ENCODE measurements at regions not wholly inside any gene's neighbourhood (a gene's known extent, or its start where the extent isn't known, plus 50 kb on each side); places are given as distances from the start of the nearest gene placed in this dataset.

DNA sequence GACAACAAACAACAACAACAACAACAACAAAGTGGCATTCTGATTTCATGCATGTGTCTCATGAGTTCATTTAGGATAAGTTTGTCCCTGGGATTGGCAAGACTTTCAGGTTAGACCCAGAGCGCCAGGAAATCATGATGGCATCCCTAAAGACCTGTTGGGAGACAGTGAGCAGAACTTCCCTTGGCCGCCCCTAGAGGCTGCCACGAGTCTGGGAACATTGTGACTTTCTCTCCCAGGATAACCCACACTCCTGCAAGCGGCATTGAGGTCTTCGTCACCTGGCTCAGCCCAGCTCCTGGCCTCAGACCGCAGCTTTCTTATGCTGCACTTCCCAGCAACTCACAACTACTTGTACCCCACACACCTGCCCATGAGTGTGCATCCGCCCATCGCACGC lies 80.5 kb upstream of the RNF32 start:
- Histone ChIP-seq H3K4me3 (replicated peaks in 1 of 3; ENCODE audit: insufficient read depth in 1 of 3, low read depth in 2 of 3, low read length in 3 of 3) (no peak overlapping the region), H2AFZ (ENCODE audit: low read length) (no peak overlapping the region), H3K9ac (ENCODE audit: insufficient read depth, low read depth, low read length) (no peak overlapping the region), H3K27ac (ENCODE audit: extremely low read length, insufficient read depth, low read length) (no peak overlapping the region), H4K20me1 (ENCODE audit: insufficient read depth, low read length) (no peaks in the 10 kb centered on the region), H3K4me2 (ENCODE audit: low read depth, low read length) (no peak overlapping the region), H3K9me3 (ENCODE audit: low read length) (peaks cover 21% of the 10 kb centered on the region), H3K36me3 (replicated peaks in 1 of 2; ENCODE audit: control insufficient read depth in 1 of 2, insufficient read depth in 2 of 2, low read length in 2 of 2) (no peaks in the 10 kb centered on the region), H3K4me1 (ENCODE audit: insufficient read depth, low read length) (peaks cover 5% of the 10 kb centered on the region), H3K27me3 (ENCODE audit: control insufficient read depth in 1 of 2, insufficient read depth in 2 of 2, low read length in 2 of 2) (no peaks in the 10 kb centered on the region), H3K79me2 (ENCODE audit: insufficient read depth, low read length) (no peaks in the 10 kb centered on the region)
- ChIA-PET CTCF (ENCODE audit: low intra/inter-chr PET ratio, low total read pairs) (no interaction called here), POLR2A (no interaction called here)
- BruUV-seq (replicated peaks): no TSS peak
- in situ Hi-C loops (cut with HindIII; ENCODE audit: extremely low pct_ligation_motif_present, low pct_unique_long_range_greater_than_20kb) (no loop called here), intact Hi-C loops (cut with micrococcal nuclease; ENCODE audit: unreplicated experiment) (no loop called here)
- peak; percentile 29 for DNase-seq (ENCODE audit: low spot score)
- 100% methylated on average over 4 of the region's 9 CpGs for WGBS (ENCODE audit: low lambda C conversion rate)
- FAIRE-seq: no peak
- peak; percentile 90 for ATAC-seq
- TF ChIP-seq ZNF207 (IDR thresholded peaks at IDR 0.05; ENCODE audit: borderline replicate concordance) (no peak), ZMYM4 (CRISPR knock-in tag; IDR thresholded peaks at IDR 0.05) (peak; percentile 37; the same call in 1 of the 2 replicates), ATF1 (CRISPR knock-in tag; IDR thresholded peaks at IDR 0.05) (no peak), ZBTB3 (CRISPR knock-in tag; IDR thresholded peaks at IDR 0.05; ENCODE audit: borderline replicate concordance, low read depth) (no peak), MZF1 (CRISPR knock-in tag; IDR thresholded peaks at IDR 0.05; ENCODE audit: borderline replicate concordance) (no peak), KDM3A (CRISPR knock-in tag; IDR thresholded peaks at IDR 0.05; ENCODE audit: low read depth) (no peak), NONO (IDR thresholded peaks at IDR 0.05) (no peak), NONO (CRISPR knock-in tag; conservative IDR thresholded peaks at IDR 0.05) (no peak), ZNF550 (CRISPR knock-in tag; IDR thresholded peaks at IDR 0.05; ENCODE audit: borderline replicate concordance) (no peak), MED13 (CRISPR knock-in tag; IDR thresholded peaks at IDR 0.05) (no peak), ZSCAN22 (CRISPR knock-in tag; IDR thresholded peaks at IDR 0.05) (no peak), SMC3 (IDR thresholded peaks at IDR 0.05; ENCODE audit: low read length) (peak; percentile 59)
- TF ChIP-seq, protein P1, sequence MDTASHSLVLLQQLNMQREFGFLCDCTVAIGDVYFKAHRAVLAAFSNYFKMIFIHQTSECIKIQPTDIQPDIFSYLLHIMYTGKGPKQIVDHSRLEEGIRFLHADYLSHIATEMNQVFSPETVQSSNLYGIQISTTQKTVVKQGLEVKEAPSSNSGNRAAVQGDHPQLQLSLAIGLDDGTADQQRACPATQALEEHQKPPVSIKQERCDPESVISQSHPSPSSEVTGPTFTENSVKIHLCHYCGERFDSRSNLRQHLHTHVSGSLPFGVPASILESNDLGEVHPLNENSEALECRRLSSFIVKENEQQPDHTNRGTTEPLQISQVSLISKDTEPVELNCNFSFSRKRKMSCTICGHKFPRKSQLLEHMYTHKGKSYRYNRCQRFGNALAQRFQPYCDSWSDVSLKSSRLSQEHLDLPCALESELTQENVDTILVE (CRISPR knock-in tag; IDR thresholded peaks at IDR 0.05): no peak
- TF ChIP-seq, protein P2, sequence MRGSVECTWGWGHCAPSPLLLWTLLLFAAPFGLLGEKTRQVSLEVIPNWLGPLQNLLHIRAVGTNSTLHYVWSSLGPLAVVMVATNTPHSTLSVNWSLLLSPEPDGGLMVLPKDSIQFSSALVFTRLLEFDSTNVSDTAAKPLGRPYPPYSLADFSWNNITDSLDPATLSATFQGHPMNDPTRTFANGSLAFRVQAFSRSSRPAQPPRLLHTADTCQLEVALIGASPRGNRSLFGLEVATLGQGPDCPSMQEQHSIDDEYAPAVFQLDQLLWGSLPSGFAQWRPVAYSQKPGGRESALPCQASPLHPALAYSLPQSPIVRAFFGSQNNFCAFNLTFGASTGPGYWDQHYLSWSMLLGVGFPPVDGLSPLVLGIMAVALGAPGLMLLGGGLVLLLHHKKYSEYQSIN (CRISPR knock-in tag; IDR thresholded peaks at IDR 0.05; ENCODE audit: borderline replicate concordance): no peak
- TF ChIP-seq, protein P3, sequence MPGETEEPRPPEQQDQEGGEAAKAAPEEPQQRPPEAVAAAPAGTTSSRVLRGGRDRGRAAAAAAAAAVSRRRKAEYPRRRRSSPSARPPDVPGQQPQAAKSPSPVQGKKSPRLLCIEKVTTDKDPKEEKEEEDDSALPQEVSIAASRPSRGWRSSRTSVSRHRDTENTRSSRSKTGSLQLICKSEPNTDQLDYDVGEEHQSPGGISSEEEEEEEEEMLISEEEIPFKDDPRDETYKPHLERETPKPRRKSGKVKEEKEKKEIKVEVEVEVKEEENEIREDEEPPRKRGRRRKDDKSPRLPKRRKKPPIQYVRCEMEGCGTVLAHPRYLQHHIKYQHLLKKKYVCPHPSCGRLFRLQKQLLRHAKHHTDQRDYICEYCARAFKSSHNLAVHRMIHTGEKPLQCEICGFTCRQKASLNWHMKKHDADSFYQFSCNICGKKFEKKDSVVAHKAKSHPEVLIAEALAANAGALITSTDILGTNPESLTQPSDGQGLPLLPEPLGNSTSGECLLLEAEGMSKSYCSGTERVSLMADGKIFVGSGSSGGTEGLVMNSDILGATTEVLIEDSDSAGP (CRISPR knock-in tag; IDR thresholded peaks at IDR 0.05; ENCODE audit: borderline replicate concordance): 0 out of 2 replicates have a peak, but pooled peaks have one; percentile 18
- TF ChIP-seq, protein P4, sequence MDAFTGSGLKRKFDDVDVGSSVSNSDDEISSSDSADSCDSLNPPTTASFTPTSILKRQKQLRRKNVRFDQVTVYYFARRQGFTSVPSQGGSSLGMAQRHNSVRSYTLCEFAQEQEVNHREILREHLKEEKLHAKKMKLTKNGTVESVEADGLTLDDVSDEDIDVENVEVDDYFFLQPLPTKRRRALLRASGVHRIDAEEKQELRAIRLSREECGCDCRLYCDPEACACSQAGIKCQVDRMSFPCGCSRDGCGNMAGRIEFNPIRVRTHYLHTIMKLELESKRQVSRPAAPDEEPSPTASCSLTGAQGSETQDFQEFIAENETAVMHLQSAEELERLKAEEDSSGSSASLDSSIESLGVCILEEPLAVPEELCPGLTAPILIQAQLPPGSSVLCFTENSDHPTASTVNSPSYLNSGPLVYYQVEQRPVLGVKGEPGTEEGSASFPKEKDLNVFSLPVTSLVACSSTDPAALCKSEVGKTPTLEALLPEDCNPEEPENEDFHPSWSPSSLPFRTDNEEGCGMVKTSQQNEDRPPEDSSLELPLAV (CRISPR knock-in tag; conservative IDR thresholded peaks at IDR 0.05; ENCODE audit: low read depth): no peak
- TF ChIP-seq, protein P5, sequence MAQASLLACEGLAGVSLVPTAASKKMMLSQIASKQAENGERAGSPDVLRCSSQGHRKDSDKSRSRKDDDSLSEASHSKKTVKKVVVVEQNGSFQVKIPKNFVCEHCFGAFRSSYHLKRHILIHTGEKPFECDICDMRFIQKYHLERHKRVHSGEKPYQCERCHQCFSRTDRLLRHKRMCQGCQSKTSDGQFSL (CRISPR knock-in tag; IDR thresholded peaks at IDR 0.05): no peak
- TF ChIP-seq, protein P6, sequence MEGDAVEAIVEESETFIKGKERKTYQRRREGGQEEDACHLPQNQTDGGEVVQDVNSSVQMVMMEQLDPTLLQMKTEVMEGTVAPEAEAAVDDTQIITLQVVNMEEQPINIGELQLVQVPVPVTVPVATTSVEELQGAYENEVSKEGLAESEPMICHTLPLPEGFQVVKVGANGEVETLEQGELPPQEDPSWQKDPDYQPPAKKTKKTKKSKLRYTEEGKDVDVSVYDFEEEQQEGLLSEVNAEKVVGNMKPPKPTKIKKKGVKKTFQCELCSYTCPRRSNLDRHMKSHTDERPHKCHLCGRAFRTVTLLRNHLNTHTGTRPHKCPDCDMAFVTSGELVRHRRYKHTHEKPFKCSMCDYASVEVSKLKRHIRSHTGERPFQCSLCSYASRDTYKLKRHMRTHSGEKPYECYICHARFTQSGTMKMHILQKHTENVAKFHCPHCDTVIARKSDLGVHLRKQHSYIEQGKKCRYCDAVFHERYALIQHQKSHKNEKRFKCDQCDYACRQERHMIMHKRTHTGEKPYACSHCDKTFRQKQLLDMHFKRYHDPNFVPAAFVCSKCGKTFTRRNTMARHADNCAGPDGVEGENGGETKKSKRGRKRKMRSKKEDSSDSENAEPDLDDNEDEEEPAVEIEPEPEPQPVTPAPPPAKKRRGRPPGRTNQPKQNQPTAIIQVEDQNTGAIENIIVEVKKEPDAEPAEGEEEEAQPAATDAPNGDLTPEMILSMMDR (CRISPR knock-in tag; IDR thresholded peaks at IDR 0.05): peak; percentile 52

Data from HepG2 (cell line).